ENCODE measurements at regions not wholly inside any gene's neighbourhood (a gene's known extent, or its start where the extent isn't known, plus 50 kb on each side); places are given as distances from the start of the nearest gene placed in this dataset.

GRCh38 chr11:122190768-122191167 is 74.8 kb upstream of the BLID start:
- no peak overlapping the region for H3K27ac ChIP-seq (ENCODE audit: low read length)
- H3K36me3 ChIP-seq (ENCODE audit: insufficient read depth, low read length): no peaks in the 10 kb centered on the region
- no peak overlapping the region for H3K9ac ChIP-seq (ENCODE audit: low read depth, low read length)
- TF ChIP-seq EZH2 (IDR thresholded peaks at IDR 0.05; ENCODE audit: borderline replicate concordance, low read depth, low read length, severe bottlenecking): no peak
- no peak for TF ChIP-seq CTCF (IDR thresholded peaks at IDR 0.05; ENCODE audit: borderline replicate concordance, extremely low read depth, low read length, poor library complexity, severe bottlenecking)
- H3K4me1 ChIP-seq (ENCODE audit: insufficient read depth, low read length): no peaks in the 10 kb centered on the region
- no peak overlapping the region for H3K4me2 ChIP-seq (ENCODE audit: insufficient read depth, low read length)
- peaks cover 7% of the 10 kb centered on the region for H3K27me3 ChIP-seq (ENCODE audit: insufficient read depth, low read length, poor library complexity)
- no peak overlapping the region for H3K4me3 ChIP-seq (ENCODE audit: low read depth in 1 of 2, low read length in 2 of 2)
- H3K79me2 ChIP-seq (ENCODE audit: insufficient read depth, low read length): no peaks in the 10 kb centered on the region
- H3K9me3 ChIP-seq (ENCODE audit: insufficient read depth, low read length, severe bottlenecking): no peaks in the 10 kb centered on the region
- ATAC-seq (ENCODE audit: insufficient read depth, low read depth): no peak
- H4K20me1 ChIP-seq (ENCODE audit: insufficient read depth, low read length): no peaks in the 10 kb centered on the region
- no peak overlapping the region for H2AFZ ChIP-seq (ENCODE audit: low read depth, low read length)
- DNase-seq: no peak

DNA sequence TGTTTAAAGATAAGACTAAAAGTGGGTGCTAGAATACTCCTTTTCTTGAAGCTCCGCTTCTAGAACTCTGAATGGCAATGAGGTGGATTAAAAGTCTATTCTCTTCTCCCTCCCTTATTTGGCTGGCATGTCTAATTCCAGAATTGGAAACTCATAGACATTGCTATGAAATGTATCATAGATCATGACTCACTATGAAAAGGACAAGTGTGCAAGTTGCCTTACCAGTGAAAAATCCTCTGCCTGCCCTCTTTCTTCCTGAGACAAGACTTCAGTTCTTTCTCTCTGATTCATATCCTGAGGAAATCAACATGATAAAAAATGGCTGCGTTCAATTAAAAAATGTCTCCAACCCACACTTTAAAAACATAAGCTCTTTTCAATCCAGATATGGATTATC is 73.2 kb upstream of the BLID start:
- DNase-seq (no peak), ATAC-seq (ENCODE audit: insufficient read depth, low read depth) (no peak)
- Histone ChIP-seq H3K4me2 (ENCODE audit: insufficient read depth, low read length) (no peak overlapping the region), H3K4me3 (ENCODE audit: low read depth in 1 of 2, low read length in 2 of 2) (no peak overlapping the region), H3K27me3 (ENCODE audit: insufficient read depth, low read length, poor library complexity) (peaks cover 7% of the 10 kb centered on the region), H3K9ac (ENCODE audit: low read depth, low read length) (no peak overlapping the region), H2AFZ (ENCODE audit: low read depth, low read length) (no peak overlapping the region), H3K36me3 (ENCODE audit: insufficient read depth, low read length) (no peaks in the 10 kb centered on the region), H3K4me1 (ENCODE audit: insufficient read depth, low read length) (no peaks in the 10 kb centered on the region), H3K79me2 (ENCODE audit: insufficient read depth, low read length) (no peaks in the 10 kb centered on the region), H3K9me3 (ENCODE audit: insufficient read depth, low read length, severe bottlenecking) (no peaks in the 10 kb centered on the region), H3K27ac (ENCODE audit: low read length) (no peak overlapping the region), H4K20me1 (ENCODE audit: insufficient read depth, low read length) (no peaks in the 10 kb centered on the region)
- TF ChIP-seq EZH2 (IDR thresholded peaks at IDR 0.05; ENCODE audit: borderline replicate concordance, low read depth, low read length, severe bottlenecking) (no peak), CTCF (IDR thresholded peaks at IDR 0.05; ENCODE audit: borderline replicate concordance, extremely low read depth, low read length, poor library complexity, severe bottlenecking) (no peak)

DNA sequence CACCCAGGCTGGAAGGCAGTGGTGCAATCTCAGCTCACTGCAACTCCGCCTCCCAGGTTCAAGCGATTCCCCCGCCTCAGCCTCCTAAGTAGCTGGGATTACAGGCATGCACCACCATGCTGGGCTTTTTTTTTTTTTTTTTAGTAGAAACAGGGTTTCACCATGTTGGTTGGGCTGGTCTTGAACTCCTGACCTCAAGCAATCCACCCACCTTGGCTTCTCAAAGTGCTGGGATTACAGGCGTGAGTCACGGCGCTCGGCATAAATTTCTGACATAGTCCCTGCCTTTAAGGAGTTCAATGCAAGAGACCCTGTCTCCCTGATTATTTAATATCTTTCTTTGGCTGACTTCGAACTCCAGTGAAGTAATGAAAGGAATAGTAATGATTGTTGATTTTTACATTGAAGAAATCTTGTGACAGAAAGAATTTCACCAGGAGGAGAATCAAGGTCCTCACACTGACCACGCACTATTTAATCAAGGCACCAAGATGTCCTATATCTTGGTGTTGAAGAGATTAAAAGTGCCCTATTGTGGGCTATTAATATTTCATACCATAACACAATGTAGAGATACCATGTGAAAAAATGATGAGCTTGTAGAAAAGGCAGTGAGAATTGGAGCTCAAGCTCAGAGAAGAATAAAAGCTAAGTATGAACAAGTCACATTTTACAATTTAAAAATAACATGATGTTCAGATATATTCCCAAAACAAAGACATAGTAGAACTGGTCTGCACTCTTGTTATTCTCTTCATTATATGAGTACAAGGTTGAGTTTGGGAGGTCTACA is 71.6 kb upstream of the BLID start:
- Histone ChIP-seq H3K27me3 (ENCODE audit: insufficient read depth, low read length, poor library complexity) (peaks cover 4% of the 10 kb centered on the region), H3K4me3 (ENCODE audit: low read depth in 1 of 2, low read length in 2 of 2) (no peak overlapping the region), H3K9me3 (ENCODE audit: insufficient read depth, low read length, severe bottlenecking) (no peaks in the 10 kb centered on the region), H4K20me1 (ENCODE audit: insufficient read depth, low read length) (no peaks in the 10 kb centered on the region), H3K79me2 (ENCODE audit: insufficient read depth, low read length) (no peaks in the 10 kb centered on the region), H3K36me3 (ENCODE audit: insufficient read depth, low read length) (no peaks in the 10 kb centered on the region), H3K9ac (ENCODE audit: low read depth, low read length) (no peak overlapping the region), H3K4me1 (ENCODE audit: insufficient read depth, low read length) (no peaks in the 10 kb centered on the region), H2AFZ (ENCODE audit: low read depth, low read length) (no peak overlapping the region), H3K27ac (ENCODE audit: low read length) (no peak overlapping the region), H3K4me2 (ENCODE audit: insufficient read depth, low read length) (no peak overlapping the region)
- DNase-seq (no peak), ATAC-seq (ENCODE audit: insufficient read depth, low read depth) (no peak)
- TF ChIP-seq EZH2 (IDR thresholded peaks at IDR 0.05; ENCODE audit: borderline replicate concordance, low read depth, low read length, severe bottlenecking): no peak
- no peak for TF ChIP-seq CTCF (IDR thresholded peaks at IDR 0.05; ENCODE audit: borderline replicate concordance, extremely low read depth, low read length, poor library complexity, severe bottlenecking)
